ENCODE measurements at regions not wholly inside any gene's neighbourhood (a gene's known extent, or its start where the extent isn't known, plus 50 kb on each side); places are given as distances from the start of the nearest gene placed in this dataset.
"Not testable (repeated sequence)": the region's sequence is repeated elsewhere in the genome, so short reads cannot be mapped to it uniquely, and the experiment has no call there.

DNA sequence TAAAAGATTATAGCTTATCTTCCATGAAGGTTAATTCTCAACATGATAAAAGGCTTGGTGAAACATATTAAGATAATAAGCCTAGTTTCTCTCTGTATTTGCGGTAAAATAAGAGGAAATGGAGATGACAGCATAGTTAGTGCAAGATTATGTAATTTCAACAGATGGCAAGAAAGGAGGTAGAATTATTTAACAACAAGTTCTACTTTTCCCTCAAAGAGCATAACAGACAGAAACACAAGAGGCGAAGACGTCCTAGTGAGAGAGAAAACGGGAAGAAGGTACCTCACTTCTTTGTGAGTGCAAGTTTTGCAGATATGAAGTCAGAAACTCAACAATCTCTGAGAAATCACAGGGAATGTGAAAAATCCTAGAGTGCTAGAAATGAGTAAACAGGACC lies 144.8 kb upstream of the ADCY2 start:
- no peak for DNase-seq
- no peak for TF ChIP-seq POLR2A (IDR thresholded peaks at IDR 0.05)
- TF ChIP-seq, protein P1, sequence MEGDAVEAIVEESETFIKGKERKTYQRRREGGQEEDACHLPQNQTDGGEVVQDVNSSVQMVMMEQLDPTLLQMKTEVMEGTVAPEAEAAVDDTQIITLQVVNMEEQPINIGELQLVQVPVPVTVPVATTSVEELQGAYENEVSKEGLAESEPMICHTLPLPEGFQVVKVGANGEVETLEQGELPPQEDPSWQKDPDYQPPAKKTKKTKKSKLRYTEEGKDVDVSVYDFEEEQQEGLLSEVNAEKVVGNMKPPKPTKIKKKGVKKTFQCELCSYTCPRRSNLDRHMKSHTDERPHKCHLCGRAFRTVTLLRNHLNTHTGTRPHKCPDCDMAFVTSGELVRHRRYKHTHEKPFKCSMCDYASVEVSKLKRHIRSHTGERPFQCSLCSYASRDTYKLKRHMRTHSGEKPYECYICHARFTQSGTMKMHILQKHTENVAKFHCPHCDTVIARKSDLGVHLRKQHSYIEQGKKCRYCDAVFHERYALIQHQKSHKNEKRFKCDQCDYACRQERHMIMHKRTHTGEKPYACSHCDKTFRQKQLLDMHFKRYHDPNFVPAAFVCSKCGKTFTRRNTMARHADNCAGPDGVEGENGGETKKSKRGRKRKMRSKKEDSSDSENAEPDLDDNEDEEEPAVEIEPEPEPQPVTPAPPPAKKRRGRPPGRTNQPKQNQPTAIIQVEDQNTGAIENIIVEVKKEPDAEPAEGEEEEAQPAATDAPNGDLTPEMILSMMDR (IDR thresholded peaks at IDR 0.05), result no peak
- Histone ChIP-seq H3K4me1 (no peaks in the 10 kb centered on the region), H3K4me3 (replicated peaks in 1 of 3) (no peak overlapping the region), H3K27me3 (no peaks in the 10 kb centered on the region), H3K9me3 (no peaks in the 10 kb centered on the region), H3K27ac (no peak overlapping the region), H3K36me3 (no peaks in the 10 kb centered on the region)
- intact Hi-C loops (cut with DNase I), result no loop called here
- WGBS, 2 donors, result 71 to 85% methylated on average over 4 of the region's 4 CpGs

DNA sequence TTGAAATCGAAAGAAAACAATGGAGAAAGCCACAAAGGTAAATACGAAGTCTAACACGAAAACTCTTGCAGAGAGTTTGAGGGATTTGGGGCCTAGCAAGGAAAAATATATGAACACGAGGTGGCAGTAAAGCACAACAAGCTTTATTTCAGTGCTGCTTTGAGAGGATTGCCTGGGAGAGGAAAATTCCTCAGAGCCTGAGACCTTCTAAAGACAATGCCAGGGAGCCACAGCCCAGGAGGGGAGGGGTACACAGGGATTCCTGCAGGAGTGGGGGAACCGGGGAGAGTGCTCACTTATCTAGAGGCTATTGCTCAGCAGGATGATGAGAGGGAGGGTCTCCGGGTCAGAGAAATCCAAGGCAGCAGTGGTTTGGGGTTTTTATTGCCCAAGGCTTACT lies 134.9 kb upstream of the ADCY2 start:
- no peak overlapping the region for H3K27ac ChIP-seq
- peak in 1 of 2 donors; percentile 1 for DNase-seq
- intact Hi-C loops (cut with DNase I), result no loop called here
- no peaks in the 10 kb centered on the region for H3K36me3 ChIP-seq
- no peak overlapping the region for H3K4me3 ChIP-seq (replicated peaks in 1 of 3)
- WGBS, 2 donors, result 19 to 24% methylated on average over 6 of the region's 6 CpGs
- H3K9me3 ChIP-seq, result no peaks in the 10 kb centered on the region
- TF ChIP-seq, protein P1 (IDR thresholded peaks at IDR 0.05), result peak in 3 of 6 experiments; percentile 45 to 58 (median 47)
- no peak for TF ChIP-seq POLR2A (IDR thresholded peaks at IDR 0.05)
- H3K4me1 ChIP-seq, result no peaks in the 10 kb centered on the region
- H3K27me3 ChIP-seq, result no peaks in the 10 kb centered on the region

DNA sequence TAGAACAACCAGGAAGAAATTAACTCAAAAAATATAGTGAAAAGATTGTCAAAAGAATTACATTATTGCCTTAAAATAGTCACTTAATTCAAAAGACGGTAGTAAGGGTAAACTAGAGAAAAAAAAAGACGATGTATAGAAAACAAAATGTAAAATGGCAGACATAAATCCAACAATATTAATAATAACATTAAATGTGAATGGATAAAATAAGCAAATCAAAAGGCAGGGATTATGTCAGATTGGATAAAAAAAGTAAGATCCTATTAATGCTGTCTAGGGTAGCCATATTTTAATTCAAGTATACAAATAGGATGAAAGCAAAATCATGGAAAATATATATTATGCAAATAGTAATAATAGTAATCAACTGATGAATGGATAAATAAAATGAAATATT lies 134.0 kb upstream of the ADCY2 start:
- Histone ChIP-seq H3K9me3 (no peaks in the 10 kb centered on the region), H3K4me1 (no peaks in the 10 kb centered on the region), H3K36me3 (no peaks in the 10 kb centered on the region), H3K27me3 (no peaks in the 10 kb centered on the region), H3K27ac (no peak overlapping the region), H3K4me3 (replicated peaks in 1 of 3) (no peak overlapping the region)
- TF ChIP-seq, protein P1 (IDR thresholded peaks at IDR 0.05), result no peak
- no peak for TF ChIP-seq POLR2A (IDR thresholded peaks at IDR 0.05)
- intact Hi-C loops (cut with DNase I), result no loop called here
- no peak for DNase-seq
- 93 to 97% methylated on average over 2 of the region's 2 CpGs for WGBS, 2 donors

DNA sequence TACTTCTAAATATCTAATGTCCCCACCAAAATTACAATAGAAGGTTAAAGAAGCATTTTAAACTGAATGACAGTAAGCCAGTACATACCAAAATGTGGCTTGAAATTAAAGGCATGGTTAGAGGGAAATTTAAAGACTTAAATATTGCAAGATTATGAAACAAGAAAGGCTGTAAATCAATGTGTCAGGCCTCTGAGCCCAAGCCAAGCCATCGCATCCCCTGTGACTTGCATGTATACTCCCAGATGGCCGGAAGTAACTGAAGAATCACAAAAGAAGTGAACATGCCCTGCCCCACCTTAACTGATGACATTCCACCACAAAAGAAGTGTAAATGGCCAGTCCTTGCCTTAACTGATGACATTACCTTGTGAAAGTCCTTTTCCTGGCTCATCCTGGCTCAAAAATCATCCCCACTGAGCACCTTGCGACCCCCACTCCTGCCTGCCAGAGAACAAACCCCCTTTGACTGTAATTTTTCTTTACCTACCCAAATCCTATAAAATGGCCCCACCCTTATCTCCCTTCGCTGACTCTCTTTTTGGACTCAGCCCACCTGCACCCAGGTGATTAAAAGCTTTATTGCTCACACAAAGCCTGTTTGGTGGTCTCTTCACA lies 132.4 kb upstream of the ADCY2 start:
- H3K27ac ChIP-seq; H3K9me3 ChIP-seq; H3K4me3 ChIP-seq (replicated peaks in 1 of 3); H3K27me3 ChIP-seq; intact Hi-C loops (cut with DNase I); DNase-seq; H3K4me1 ChIP-seq; H3K36me3 ChIP-seq: not testable (repeated sequence)
- WGBS, 2 donors, result 86% methylated on average over 4 of the region's 4 CpGs

DNA sequence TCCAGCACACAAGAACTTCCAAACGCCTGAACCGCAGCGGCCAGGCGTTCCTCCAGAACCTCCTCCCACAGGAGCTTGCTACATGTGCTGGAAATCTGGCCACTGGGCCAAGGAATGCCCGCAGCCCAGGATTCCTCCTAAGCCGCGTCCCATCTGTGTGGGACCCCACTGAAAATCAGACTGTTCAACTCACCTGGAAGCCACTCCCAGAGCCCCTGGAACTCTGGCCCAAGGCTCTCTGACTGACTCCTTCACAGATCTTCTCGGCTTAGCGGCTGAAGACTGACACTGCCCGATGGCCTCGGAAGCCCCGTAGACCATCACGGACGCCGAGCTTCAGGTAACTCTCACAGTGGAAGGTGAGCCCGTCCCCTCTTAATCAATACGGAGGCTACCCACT lies 130.2 kb upstream of the ADCY2 start:
- H3K27ac ChIP-seq; H3K4me3 ChIP-seq (replicated peaks in 1 of 3); intact Hi-C loops (cut with DNase I); H3K9me3 ChIP-seq; H3K4me1 ChIP-seq; H3K27me3 ChIP-seq; H3K36me3 ChIP-seq; DNase-seq: not testable (repeated sequence)
- WGBS, 2 donors, result 89% methylated on average over 12 to 15 of the region's 17 CpGs

DNA sequence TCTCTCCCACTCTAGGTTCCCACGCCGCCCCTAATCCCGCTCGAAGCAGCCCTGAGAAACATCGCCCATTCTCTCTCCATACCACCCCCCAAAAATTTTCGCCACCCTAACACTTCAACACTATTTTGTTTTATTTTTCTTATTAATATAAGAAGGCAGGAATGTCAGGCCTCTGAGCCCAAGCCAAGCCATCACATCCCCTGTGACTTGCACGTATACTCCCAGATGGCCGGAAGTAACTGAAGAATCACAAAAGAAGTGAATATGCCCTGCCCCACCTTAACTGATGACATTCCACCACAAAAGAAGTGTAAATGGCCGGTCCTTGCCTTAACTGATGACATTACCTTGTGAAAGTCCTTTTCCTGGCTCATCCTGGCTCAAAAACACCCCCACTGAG lies 127.2 kb upstream of the ADCY2 start:
- not testable (repeated sequence) for H3K36me3 ChIP-seq, H3K4me1 ChIP-seq

More for the DNA sequence above, 127.2 kb upstream of the ADCY2 start:
- H3K27ac ChIP-seq; H3K9me3 ChIP-seq; DNase-seq; H3K4me3 ChIP-seq (replicated peaks in 1 of 3); intact Hi-C loops (cut with DNase I); H3K27me3 ChIP-seq: not testable (repeated sequence)
- 57 to 87% methylated on average over 4 to 9 of the region's 9 CpGs for WGBS, 2 donors
